Fibroblast of lung (primary cell): ENCODE measurements at regions not wholly inside any gene's neighbourhood (a gene's known extent, or its start where the extent isn't known, plus 50 kb on each side); places are given as distances from the start of the nearest gene placed in this dataset.

Experiments used
- EZH2 ChIP-seq: IDR thresholded peaks from 2 replicates; pipeline ENCODE4 v1.5.1; 2012; ENCODE audit warnings: low read length, control low read depth, mild to moderate bottlenecking; ENCODE audit errors: missing control alignments
- TF ChIP-seq, protein P1 (sequence below), 2 donors: IDR thresholded peaks in 1 of 2; conservative IDR thresholded peaks in 1 of 2; 1 replicate in 1 of 2; 2 replicates in 1 of 2; pipeline ENCODE4 v1.5.1; 2011 to 2012; ENCODE audit warnings: low read length in 2 of 2, control low read depth in 1 of 2, inconsistent platforms in 1 of 2, low read depth in 1 of 2, mild to moderate bottlenecking in 1 of 2

DNA sequence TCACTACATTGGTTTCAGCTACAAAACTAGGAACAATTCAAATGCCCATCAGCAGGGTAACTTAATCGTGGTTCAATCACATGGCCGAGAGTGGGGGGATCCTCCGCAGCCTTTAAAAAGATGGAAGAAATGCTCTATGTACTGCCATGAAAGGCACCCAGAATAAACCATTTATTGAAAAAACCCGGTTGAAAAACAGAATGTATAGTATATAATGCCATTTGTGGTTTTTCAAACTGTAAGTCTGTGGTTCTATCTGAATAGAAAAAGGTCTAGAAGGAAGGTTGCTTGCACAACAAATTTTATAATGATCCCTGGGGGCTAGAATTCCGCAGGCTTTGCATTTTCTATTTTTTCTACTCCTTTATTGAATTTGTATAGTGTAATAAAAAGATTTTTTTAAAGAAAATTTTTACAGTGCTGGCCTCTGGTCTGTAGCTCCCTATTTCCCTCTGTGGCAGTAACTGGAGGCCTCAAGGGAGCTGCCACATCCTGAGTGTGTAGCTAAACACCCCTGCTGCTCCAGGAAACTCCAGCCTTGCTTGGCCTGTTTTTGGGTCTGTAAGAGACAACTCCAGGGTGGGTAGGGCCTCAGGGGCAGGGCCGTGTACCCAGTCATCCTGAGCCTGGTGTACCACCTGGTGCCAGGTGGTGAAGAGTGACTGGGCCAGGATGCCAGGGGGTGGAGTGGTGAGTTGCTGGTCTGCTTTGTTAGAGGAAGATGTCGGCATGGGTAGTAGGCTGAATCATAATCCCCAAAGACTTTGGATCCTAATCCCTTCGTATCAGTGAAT, 51.5 kb upstream of the EPS8L3 start:
- TF ChIP-seq, protein P1, sequence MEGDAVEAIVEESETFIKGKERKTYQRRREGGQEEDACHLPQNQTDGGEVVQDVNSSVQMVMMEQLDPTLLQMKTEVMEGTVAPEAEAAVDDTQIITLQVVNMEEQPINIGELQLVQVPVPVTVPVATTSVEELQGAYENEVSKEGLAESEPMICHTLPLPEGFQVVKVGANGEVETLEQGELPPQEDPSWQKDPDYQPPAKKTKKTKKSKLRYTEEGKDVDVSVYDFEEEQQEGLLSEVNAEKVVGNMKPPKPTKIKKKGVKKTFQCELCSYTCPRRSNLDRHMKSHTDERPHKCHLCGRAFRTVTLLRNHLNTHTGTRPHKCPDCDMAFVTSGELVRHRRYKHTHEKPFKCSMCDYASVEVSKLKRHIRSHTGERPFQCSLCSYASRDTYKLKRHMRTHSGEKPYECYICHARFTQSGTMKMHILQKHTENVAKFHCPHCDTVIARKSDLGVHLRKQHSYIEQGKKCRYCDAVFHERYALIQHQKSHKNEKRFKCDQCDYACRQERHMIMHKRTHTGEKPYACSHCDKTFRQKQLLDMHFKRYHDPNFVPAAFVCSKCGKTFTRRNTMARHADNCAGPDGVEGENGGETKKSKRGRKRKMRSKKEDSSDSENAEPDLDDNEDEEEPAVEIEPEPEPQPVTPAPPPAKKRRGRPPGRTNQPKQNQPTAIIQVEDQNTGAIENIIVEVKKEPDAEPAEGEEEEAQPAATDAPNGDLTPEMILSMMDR (conservative IDR thresholded peaks at IDR 0.05 in 1 of 2, IDR thresholded peaks at IDR 0.05 in 1 of 2; ENCODE audit: low read depth in 1 of 2, low read length in 2 of 2): no peak
- no peak for TF ChIP-seq EZH2
